Lower lobe of right lung (tissue), 2 donors: ENCODE measurements at regions not wholly inside any gene's neighbourhood (a gene's known extent, or its start where the extent isn't known, plus 50 kb on each side); places are given as distances from the start of the nearest gene placed in this dataset.

Source experiments
- ATAC-seq, 2 donors: fragments of 200-7000 bp; cut with Tn5 transposase; one replicate each; pipeline ENCODE4 v1.9.1; 2020 to 2022; ENCODE audit warnings: mild to moderate bottlenecking in 2 of 2, moderate library complexity in 2 of 2
- DNase-seq: peaks from one replicate; pipeline ENCODE4 v3.0.0-alpha.2; 2020
- H3K27ac ChIP-seq: fragments of 200-600 bp; one replicate; pipeline ENCODE4 v1.8.0; 2022
- H3K27me3 ChIP-seq: fragments of 200-600 bp; one replicate; pipeline ENCODE4 v1.8.0; 2022; ENCODE audit warnings: low read depth
- H3K36me3 ChIP-seq: fragments of 200-600 bp; one replicate; pipeline ENCODE4 v1.8.0; 2022; ENCODE audit warnings: mild to moderate bottlenecking
- H3K4me1 ChIP-seq: fragments of 200-600 bp; one replicate; pipeline ENCODE4 v1.8.0; 2022
- H3K4me3 ChIP-seq: fragments of 200-600 bp; one replicate; pipeline ENCODE4 v1.8.0; 2022; ENCODE audit warnings: mild to moderate bottlenecking
- H3K9me3 ChIP-seq: fragments of 200-600 bp; one replicate; pipeline ENCODE4 v1.8.0; 2022
- intact Hi-C: fragments of 100-400 bp; cut with DNase I; formaldehyde crosslinking; loops from one replicate; pipeline ENCODE4 v1.11.0; 2022
- TF ChIP-seq, protein P1 (sequence below): fragments of 200-600 bp; IDR thresholded peaks from one replicate; pipeline ENCODE4 v1.8.0; 2022; ENCODE audit warnings: antibody characterized with exemption, mild to moderate bottlenecking
- donor health status: DM: no; HTN: yes; CAD: no; lungs with severe emphysema.

DNA sequence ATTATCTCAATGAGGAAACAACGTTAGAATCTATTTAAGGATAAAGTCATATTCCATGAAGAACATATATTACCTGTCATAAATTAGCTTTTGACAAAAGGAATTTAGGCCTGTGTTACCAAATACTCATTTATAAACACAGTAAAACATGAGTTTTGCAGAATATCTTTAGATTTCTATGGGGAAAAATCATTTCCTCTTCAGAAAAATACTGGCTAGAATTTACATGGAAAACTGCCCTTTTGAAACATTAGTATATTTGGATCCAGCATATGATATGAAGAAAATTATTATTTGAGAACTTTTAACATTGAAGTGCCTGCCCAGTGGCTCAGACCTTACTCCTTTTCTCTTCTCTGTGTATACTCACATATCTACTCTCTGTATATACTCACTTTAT, 131.4 kb upstream of the NEIL3 start:
- Histone ChIP-seq H3K9me3 (no peaks in the 10 kb centered on the region), H3K27me3 (no peaks in the 10 kb centered on the region), H3K36me3 (no peaks in the 10 kb centered on the region), H3K4me3 (no peak overlapping the region), H3K27ac (no peak overlapping the region), H3K4me1 (no peaks in the 10 kb centered on the region)
- DNase-seq = no peak
- TF ChIP-seq, protein P1, sequence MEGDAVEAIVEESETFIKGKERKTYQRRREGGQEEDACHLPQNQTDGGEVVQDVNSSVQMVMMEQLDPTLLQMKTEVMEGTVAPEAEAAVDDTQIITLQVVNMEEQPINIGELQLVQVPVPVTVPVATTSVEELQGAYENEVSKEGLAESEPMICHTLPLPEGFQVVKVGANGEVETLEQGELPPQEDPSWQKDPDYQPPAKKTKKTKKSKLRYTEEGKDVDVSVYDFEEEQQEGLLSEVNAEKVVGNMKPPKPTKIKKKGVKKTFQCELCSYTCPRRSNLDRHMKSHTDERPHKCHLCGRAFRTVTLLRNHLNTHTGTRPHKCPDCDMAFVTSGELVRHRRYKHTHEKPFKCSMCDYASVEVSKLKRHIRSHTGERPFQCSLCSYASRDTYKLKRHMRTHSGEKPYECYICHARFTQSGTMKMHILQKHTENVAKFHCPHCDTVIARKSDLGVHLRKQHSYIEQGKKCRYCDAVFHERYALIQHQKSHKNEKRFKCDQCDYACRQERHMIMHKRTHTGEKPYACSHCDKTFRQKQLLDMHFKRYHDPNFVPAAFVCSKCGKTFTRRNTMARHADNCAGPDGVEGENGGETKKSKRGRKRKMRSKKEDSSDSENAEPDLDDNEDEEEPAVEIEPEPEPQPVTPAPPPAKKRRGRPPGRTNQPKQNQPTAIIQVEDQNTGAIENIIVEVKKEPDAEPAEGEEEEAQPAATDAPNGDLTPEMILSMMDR = no peak
- intact Hi-C loops = no loop called here
- no peak for ATAC-seq

DNA sequence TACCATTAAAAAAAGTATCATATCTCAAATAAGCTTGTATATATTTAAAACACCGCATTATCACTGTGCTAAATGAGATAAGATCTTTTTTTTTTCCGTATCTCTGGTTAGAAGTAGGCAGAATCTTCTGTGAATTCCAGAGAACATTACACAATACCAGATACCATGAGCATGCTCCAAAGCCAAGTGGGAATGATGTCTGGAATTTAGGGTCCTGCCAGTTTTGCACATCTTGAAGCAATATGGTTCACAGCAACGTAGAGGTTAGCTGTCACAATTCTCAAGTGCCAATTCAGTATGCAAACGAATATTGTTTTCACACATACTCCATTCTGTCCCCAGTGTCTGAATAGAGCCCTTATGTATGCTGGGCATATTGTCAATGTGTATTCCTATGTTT, 127.5 kb upstream of the NEIL3 start:
- Histone ChIP-seq H3K4me3 (no peak overlapping the region), H3K9me3 (no peaks in the 10 kb centered on the region), H3K27me3 (no peaks in the 10 kb centered on the region), H3K4me1 (no peaks in the 10 kb centered on the region), H3K27ac (no peak overlapping the region), H3K36me3 (no peaks in the 10 kb centered on the region)
- ATAC-seq (no peak), DNase-seq (no peak)
- intact Hi-C loops = no loop called here
- TF ChIP-seq, protein P1 = no peak

DNA sequence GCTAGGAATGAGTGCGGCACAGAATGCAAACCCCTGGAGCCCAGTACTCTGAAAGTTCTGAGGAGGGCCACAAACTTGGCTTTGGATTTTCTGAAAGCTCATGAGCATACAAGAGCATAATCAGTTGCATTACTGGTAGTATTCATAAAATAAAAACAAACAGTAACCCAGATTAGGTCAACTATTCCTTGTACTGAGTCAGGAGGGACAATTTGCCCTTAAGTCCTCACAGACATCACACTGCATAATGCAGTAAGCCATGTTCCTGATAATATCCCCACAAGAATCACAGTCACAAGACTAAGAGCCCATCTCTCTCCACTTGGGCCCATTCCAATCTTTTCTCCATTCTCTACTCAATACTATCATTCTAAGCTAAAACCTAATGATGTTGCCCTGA, 126.9 kb upstream of the NEIL3 start:
- no peak overlapping the region for H3K4me3 ChIP-seq
- no peaks in the 10 kb centered on the region for H3K27me3 ChIP-seq
- no peaks in the 10 kb centered on the region for H3K9me3 ChIP-seq
- intact Hi-C loops = no loop called here
- ATAC-seq (no peak), DNase-seq (no peak)
- H3K4me1 ChIP-seq = no peaks in the 10 kb centered on the region
- TF ChIP-seq, protein P1 = no peak
- no peak overlapping the region for H3K27ac ChIP-seq
- no peaks in the 10 kb centered on the region for H3K36me3 ChIP-seq

DNA sequence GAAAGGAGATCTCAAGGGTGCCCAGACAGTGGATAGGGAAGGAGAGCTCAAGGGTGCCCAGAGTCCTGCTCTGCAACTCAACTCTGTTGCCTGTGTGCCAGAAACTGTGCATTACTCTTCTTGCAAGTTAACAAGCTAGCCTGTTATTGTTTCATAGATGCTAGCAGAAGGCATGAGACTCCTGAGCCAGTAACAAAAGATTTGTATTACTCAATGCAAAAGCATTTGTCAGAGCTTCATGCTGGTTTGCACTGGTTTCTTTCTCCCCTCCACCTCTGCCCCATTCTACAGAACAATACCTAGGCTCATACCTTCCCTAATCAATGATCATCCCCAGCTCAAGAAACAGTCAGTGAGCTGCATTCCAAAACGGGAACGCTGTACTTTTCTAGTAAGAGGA, 124.5 kb upstream of the NEIL3 start:
- no peak overlapping the region for H3K4me3 ChIP-seq
- no peaks in the 10 kb centered on the region for H3K4me1 ChIP-seq
- intact Hi-C loops = no loop called here
- H3K9me3 ChIP-seq = no peaks in the 10 kb centered on the region
- no peaks in the 10 kb centered on the region for H3K27me3 ChIP-seq
- H3K36me3 ChIP-seq = no peaks in the 10 kb centered on the region
- no peak overlapping the region for H3K27ac ChIP-seq
- no peak for DNase-seq
- no peak for ATAC-seq
- TF ChIP-seq, protein P1 = no peak

DNA sequence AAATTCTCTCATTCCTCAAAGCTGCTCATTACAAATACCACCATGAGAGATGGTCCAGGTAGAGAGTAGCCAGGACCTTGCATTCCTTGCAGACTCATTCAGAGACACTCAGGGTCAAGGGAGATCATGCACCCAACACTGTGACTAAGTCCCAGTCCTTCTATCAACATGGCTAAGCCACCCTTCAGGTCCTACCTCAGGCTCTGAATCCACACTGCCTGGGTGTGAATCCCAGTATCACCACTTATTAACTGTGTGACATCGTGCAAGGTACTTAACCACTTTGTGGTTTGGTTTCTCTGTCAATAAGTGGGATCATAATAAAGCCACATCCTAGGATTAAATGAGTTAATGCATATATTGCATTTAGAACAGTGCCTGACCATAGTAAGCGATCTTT, 124.1 kb upstream of the NEIL3 start:
- intact Hi-C loops = no loop called here
- TF ChIP-seq, protein P1 = no peak
- no peak for DNase-seq

DNA sequence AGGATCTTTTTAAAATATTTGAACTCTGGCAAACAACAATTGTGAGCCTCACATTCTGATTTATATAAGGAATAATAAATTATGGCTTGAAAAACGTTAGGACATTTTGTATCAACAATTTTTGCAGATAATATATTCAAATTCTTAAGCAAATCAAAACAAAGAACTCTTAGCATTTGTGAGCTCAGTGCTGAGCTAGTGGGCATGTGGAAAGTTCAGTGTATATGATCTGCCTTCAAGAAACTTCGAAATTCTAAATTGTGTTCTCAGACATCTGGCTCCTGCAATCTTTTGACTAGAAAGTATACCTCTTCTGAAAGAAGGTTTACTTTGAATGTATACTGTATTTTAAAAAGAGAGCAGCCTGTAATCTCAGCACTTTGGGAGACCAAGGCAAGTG, 122.3 kb upstream of the NEIL3 start:
- Histone ChIP-seq H3K27me3 (no peaks in the 10 kb centered on the region), H3K36me3 (no peaks in the 10 kb centered on the region), H3K4me3 (no peak overlapping the region), H3K4me1 (no peaks in the 10 kb centered on the region), H3K27ac (no peak overlapping the region), H3K9me3 (no peaks in the 10 kb centered on the region)
- DNase-seq (no peak), ATAC-seq (no peak)
- intact Hi-C loops = no loop called here
- TF ChIP-seq, protein P1 = no peak

More for the DNA sequence above, 124.1 kb upstream of the NEIL3 start:
- no peak for ATAC-seq
- Histone ChIP-seq H3K27ac (no peak overlapping the region), H3K9me3 (no peaks in the 10 kb centered on the region), H3K4me3 (no peak overlapping the region), H3K36me3 (no peaks in the 10 kb centered on the region), H3K27me3 (no peaks in the 10 kb centered on the region), H3K4me1 (no peaks in the 10 kb centered on the region)
